Fibroblast of mammary gland (primary cell): ENCODE measurements at regions not wholly inside any gene's neighbourhood (a gene's known extent, or its start where the extent isn't known, plus 50 kb on each side); places are given as distances from the start of the nearest gene placed in this dataset.
A peak's percentile ranks its signal among the peaks of the same experiment; 100 is the strongest.

Experiments used
- DNase-seq: peaks from one replicate; pipeline ENCODE4 v3.0.0-alpha.2; 2010; ENCODE audit warnings: low read depth
- H3K4me3 ChIP-seq: 2 replicates; pipeline ENCODE4 v1.5.1; 2011; ENCODE audit warnings: low read depth, mild to moderate bottlenecking, low read length, moderate library complexity; ENCODE audit not compliant: control insufficient read depth
- CTCF ChIP-seq: conservative IDR thresholded peaks from 2 replicates; pipeline ENCODE4 v1.5.1; 2011; ENCODE audit warnings: low read depth, low read length, inconsistent platforms; ENCODE audit not compliant: control insufficient read depth, insufficient read depth

GRCh38 chr6:23307516-23307915 is 738.1 kb downstream of the HDGFL1 start:
- H3K4me3 ChIP-seq, result no peak overlapping the region
- TF ChIP-seq CTCF, result no peak
- no peak for DNase-seq

- TF ChIP-seq CTCF, result no peak
- no peak overlapping the region for H3K4me3 ChIP-seq
Measured at GRCh38 chr6:23308166-23308565, 738.8 kb downstream of the HDGFL1 start.

GRCh38 chr6:23311211-23311610 is 741.8 kb downstream of the HDGFL1 start:
- H3K4me3 ChIP-seq, result no peak overlapping the region
- no peak for TF ChIP-seq CTCF
- DNase-seq, result no peak

More at GRCh38 chr6:23308166-23308565, 738.8 kb downstream of the HDGFL1 start:
- no peak for DNase-seq

- DNase-seq, result peak; percentile 4
- TF ChIP-seq CTCF, result no peak
- no peak overlapping the region for H3K4me3 ChIP-seq
Measured at GRCh38 chr6:23316131-23316530, 746.8 kb downstream of the HDGFL1 start.

GRCh38 chr6:23316931-23317330 is 747.6 kb downstream of the HDGFL1 start:
- no peak for DNase-seq
- H3K4me3 ChIP-seq, result no peak overlapping the region
- TF ChIP-seq CTCF, result no peak

- no peak for DNase-seq
- TF ChIP-seq CTCF, result no peak
- no peak overlapping the region for H3K4me3 ChIP-seq
Measured at GRCh38 chr6:23319582-23319981, 750.2 kb downstream of the HDGFL1 start.

GRCh38 chr6:23320471-23321015 is 751.2 kb downstream of the HDGFL1 start:
- DNase-seq, result no peak
- no peak for TF ChIP-seq CTCF
- H3K4me3 ChIP-seq, result no peak overlapping the region
